Left kidney (tissue), 1 donor: ENCODE measurements at regions not wholly inside any gene's neighbourhood (a gene's known extent, or its start where the extent isn't known, plus 50 kb on each side); places are given as distances from the start of the nearest gene placed in this dataset.

ENCODE experiments used
- DNase-seq: peaks from one replicate; pipeline ENCODE4 v3.0.0-alpha.2; 2013

DNA sequence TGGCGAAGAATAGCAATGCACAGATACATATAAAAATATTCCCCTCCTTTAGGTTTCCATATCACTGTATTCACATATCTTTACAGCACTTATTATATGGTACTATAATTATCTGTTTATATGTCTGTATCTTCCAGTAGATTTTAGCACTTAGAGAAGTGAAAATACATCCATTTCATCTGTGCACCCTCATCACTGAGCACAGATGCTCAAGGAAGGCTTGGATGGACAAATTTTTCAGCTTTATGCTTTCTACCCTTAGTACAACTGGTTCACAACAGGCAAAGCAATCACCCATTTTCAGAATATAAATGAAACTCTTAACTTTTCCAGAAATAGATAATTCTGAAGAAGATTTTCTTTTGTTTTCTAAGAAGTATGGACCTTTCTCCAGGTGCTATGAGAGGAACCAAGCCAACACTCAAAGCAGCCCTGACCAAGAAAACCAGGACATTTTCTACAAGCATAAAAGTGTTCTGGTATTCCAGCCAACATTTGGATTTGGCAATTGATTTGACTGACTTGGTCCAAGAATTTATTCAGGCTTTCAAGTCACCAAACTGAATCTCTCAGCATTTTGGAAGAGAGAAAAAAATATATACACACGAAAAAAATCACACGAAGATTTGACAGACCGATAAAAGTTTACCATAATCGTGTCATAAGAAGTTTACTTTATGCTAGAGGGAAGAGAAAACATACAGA lies 170.2 kb upstream of the CD180 start:
- no peak for DNase-seq

DNA sequence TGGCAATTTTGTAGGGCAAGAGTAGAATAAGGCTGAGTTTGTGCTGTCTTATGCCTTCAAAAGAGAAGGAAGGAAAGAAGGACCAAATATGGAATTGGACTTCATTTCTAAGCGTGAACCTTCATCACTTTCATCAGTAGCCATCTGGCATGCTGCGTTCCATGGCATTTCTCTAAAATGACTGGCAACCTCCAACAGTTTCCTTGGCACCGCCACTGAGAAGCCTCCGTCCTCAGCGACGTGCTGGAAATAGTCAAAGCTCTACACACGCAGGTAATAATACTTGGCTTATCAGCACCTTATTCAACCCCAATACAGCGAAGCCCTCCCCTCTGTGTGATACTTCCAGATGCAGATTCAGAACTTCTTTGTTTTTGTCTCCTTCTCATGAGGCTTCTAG lies 169.7 kb upstream of the CD180 start:
- no peak for DNase-seq

GRCh38 chr5:67364381-67364970 lies 167.9 kb upstream of the CD180 start:
- no peak for DNase-seq

- no peak for DNase-seq
Measured at GRCh38 chr5:67363963-67364362, 167.4 kb upstream of the CD180 start.

- no peak for DNase-seq
Measured at GRCh38 chr5:67363180-67363709, 166.6 kb upstream of the CD180 start.

GRCh38 chr5:67361932-67362729 lies 165.5 kb upstream of the CD180 start:
- no peak for DNase-seq

DNA sequence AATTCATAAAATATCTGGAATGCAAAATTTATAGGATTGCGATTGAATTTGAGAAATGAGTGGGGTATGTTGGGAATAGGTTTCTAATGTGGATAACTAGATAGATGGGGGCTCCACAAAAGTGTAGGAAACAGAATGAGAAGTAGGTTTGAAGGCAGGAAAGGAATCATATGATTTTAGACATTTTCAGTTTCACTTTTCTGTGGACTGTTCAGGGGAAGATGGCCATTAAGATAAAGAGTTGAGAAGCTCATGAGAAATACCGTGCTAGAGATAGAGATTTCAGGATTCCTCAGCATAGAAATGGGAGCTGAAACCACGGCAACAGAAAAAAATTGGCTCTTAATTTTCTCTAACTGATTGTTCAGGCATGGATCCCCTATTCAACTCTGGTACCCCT lies 163.4 kb upstream of the CD180 start:
- DNase-seq, result no peak

GRCh38 chr5:67358186-67358585 lies 161.6 kb upstream of the CD180 start:
- no peak for DNase-seq

DNA sequence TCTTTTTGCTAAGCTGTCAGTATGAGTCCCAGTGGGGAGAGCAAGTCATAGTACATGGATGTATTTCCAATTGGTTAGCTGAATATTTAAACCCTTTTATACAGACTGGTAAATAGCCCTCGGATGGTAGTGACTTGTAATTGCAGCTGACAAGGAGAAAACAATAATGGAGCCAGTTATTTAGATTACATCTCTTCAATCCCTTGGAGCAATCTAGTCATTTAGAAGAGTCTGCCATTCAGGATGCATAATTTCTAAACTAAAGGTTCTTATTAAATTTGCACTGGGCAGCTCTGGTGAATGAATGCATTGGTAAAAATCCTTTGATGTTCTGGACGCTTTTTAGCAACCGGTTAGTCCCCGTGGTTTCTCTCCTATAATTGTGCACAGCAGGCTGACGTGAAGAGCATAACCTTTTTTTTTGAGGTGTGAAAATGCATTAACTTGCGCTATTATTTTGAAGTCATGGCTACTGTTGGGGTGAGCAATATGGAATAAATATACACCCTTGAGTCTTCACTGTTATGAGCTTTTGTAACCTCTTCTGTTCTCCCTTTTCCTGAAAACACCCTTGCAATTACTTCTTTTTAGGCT lies 158.6 kb upstream of the CD180 start:
- DNase-seq, result no peak

DNA sequence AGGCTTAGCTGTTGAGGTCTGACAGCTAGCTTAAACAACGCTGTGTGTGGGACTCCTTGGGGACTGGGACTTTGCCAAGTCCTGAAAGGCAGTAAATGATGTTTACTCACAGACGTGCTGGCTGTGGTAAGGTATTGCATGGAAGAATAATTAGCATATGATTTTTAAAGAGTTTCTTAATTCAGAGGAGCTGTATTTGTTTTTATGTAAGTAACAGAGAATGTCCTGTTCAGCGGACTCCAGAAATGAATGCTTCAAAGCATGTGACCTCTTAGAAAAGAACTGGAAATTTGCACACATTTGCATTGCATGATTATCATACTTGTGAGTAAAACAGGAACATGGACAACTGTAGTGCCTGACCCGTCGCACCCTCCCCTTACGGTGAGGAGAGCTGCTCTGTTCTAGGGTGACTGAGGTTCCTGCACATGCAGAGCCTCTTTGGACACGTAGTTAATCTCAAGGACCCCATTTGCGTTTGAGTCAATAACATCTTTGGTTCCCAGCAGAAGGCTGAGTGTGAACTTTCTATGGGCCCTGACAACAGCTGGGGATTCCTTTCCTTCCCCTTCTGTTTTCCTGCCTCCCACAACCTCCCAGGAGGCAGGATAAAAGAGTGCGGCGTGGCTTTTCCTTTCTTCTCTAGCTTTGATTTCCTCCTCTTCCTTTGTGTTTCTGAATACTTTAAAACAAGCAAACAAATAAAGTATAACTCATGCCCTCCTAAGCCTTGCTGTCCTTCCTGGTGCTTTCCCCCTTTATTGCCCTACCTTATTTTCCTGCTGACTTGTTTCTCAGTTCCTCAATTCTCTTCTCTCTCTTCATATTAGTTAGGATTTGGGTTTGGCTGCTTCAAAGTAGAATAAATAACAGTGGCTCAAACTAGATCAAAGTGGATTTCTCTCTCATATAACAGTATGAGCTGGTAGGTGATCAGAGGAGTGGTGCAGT lies 157.2 kb upstream of the CD180 start:
- no peak for DNase-seq

DNA sequence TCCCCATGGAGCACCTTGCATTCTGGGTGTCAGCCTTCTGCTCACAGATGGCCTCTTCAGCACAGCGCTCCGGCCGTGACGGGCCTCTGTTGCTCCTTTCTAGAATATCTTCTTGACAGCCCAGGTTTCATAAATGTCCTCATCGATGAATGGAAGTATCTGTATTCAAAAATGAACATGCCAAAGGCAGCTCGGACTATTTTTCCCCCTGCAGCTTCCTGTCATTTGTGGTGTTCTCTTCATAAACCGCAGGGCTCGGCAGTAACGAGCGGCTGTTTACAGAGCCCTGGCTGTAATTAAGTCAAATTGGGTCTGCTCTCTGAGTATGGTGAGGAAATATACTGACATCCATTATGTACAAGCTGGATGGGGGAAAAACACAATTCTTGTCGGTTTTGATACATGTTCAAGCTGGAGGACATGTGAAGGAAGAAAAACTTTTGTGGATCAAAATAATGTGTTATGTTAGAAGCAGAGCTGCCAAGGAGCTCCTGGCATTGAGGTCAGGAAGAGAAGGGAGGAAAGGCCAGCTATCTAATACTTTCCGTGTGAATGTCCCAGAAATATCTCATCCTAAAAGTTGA lies 154.1 kb upstream of the CD180 start:
- no peak for DNase-seq

DNA sequence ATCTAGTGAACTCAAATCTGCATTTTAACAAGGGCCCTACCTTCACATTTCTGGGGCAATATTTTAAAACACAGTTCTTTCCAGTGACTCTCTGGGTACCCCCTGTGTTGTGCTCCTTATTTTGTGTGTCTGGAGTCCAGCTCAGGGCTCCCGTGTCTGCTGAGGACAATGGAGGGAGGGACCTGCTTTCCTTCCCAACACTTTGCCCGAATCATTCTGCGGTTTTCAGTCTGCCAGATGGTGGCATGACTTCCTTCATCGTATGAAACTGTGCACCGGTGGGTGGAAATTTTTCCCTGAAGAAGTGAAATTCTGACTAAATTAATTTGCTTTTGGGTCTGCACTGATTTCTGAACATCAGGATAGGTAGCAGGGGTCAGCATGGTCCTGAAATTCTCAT lies 153.6 kb upstream of the CD180 start:
- DNase-seq, result no peak

GRCh38 chr5:67347821-67348220 lies 151.2 kb upstream of the CD180 start:
- DNase-seq, result no peak

DNA sequence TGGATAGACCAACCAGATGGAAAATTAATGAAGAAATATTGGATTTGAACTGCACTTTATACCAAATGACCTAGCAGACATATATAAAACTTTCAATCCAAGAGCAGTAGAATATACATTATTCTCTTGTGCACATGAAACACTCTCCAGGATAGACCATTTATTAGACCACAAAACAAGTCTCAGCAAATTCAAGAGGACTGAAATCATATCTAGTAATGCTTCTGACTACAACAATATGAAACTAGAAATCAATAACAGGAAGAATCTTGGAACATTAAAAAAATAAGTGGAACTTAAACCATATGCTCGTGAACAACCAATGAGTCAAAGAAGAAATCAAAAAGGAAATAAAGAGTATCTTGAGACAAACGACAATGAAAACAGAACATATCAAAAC lies 150.0 kb upstream of the CD180 start:
- DNase-seq, result no peak

DNA sequence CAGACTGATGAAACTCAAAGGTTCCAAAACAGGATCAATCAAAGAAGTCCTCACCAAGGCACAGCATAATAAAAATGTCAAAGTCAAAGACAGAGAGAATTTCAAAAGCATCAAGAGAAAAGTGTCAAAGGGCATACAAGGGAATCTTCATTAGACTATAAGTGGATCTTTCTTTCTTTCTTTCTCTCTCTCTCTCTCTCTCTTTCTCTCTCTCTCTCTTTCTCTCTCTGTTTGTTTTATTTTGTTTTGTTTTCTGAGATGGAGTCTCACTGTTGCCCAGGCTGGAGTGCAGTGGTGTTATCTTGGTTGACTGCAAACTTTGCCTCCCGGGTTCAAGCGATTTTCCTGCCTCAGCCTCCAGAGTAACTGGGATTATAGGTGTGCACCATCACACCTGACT lies 148.3 kb upstream of the CD180 start:
- no peak for DNase-seq

DNA sequence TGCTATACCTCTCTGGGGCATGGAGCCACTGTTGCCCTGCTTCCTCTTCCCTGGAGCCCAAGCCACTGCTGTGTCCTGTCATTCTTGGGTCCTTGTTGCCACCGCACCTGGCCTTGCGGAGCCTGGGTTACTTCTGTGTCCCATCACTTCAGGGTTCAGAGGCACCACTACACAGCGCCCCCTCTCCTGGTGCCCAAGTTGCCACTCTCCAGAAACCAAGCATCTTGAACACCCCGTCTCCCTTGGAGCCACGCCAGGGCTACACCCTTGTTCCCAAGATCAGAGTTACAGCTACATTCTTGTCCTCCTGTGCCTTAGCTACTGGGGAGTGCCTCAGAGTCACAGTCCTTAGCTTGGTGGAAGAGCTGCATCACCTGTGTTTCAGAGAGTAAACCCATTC lies 147.2 kb upstream of the CD180 start:
- no peak for DNase-seq

DNA sequence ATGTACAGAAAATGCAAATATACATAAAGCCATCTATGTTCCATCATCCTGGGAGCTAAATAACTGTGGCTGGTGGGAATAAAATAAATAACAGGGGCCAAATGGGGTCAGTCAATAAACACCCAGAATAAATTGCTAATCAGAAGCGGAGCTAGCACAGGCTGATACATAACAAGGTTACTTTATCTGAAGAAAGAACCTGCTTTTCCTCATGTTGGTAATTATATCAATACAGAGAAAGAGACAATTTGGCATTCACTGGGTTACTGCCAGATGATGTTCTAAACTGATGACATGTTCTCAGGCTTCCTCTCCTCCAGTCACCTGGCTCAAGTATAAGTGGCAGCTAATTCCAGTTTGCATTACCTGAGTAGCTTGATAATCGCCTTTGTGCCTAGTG lies 144.9 kb upstream of the CD180 start:
- no peak for DNase-seq

- no peak for DNase-seq
Measured at GRCh38 chr5:67339219-67339767, 142.7 kb upstream of the CD180 start.

- no peak for DNase-seq
Measured at GRCh38 chr5:67338421-67338820, 141.8 kb upstream of the CD180 start.

GRCh38 chr5:67337751-67338150 lies 141.2 kb upstream of the CD180 start:
- no peak for DNase-seq

DNA sequence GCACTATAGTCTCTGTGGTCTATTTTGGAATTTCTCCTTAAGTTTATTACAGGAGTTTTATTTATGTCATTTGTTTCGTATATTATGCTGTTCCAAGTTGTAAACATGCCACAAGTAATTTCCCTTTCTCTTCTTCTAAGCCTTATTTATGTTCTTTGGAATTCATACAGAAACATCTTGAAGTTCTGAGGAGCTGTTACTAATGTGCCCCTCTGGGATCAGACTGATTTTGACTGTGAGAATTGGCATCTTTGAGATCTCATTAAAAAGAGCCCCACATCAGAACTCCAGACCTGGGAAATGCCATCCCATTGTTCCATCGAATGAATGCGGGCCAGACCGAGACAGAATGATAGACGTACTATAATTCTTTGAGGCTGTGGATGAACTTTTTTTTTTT lies 138.8 kb upstream of the CD180 start:
- no peak for DNase-seq
